ENCODE measurements at regions not wholly inside any gene's neighbourhood (a gene's known extent, or its start where the extent isn't known, plus 50 kb on each side); places are given as distances from the start of the nearest gene placed in this dataset.

GRCh38 chr12:91805031-91805430, 340.6 kb downstream of the BTG1 start:
- no peak overlapping the region for H3K27ac ChIP-seq
- TF ChIP-seq CTCF (conservative IDR thresholded peaks at IDR 0.05): no peak

- no peak overlapping the region for H3K27ac ChIP-seq
- TF ChIP-seq CTCF (conservative IDR thresholded peaks at IDR 0.05): no peak
Measured at GRCh38 chr12:91804533-91804932, 341.1 kb downstream of the BTG1 start.

- no peak for TF ChIP-seq CTCF (conservative IDR thresholded peaks at IDR 0.05)
- no peak overlapping the region for H3K27ac ChIP-seq
Measured at GRCh38 chr12:91801048-91801447, 344.6 kb downstream of the BTG1 start.

- no peak for TF ChIP-seq CTCF (conservative IDR thresholded peaks at IDR 0.05)
- H3K27ac ChIP-seq: no peak overlapping the region
Measured at GRCh38 chr12:91793676-91794075, 352.0 kb downstream of the BTG1 start.

- no peak for TF ChIP-seq CTCF (conservative IDR thresholded peaks at IDR 0.05)
- no peak overlapping the region for H3K27ac ChIP-seq
Measured at GRCh38 chr12:91792597-91792996, 353.0 kb downstream of the BTG1 start.

- no peak overlapping the region for H3K27ac ChIP-seq
- no peak for TF ChIP-seq CTCF (conservative IDR thresholded peaks at IDR 0.05)
Measured at GRCh38 chr12:91786499-91787272, 359.0 kb downstream of the BTG1 start.

GRCh38 chr12:91785655-91786498, 359.8 kb downstream of the BTG1 start:
- no peak overlapping the region for H3K27ac ChIP-seq
- TF ChIP-seq CTCF (conservative IDR thresholded peaks at IDR 0.05): no peak
